Calu3 (cell line): ENCODE measurements at regions not wholly inside any gene's neighbourhood (a gene's known extent, or its start where the extent isn't known, plus 50 kb on each side); places are given as distances from the start of the nearest gene placed in this dataset.

Experiments
- BruUV-seq: library from RNA; stranded (reverse); fragments of 400-500 nt; replicated peaks from 2 replicates; lab custom pipeline; 2021; lab: Mats Ljungman, UMichigan
- CTCF ChIA-PET: fragments of 300-600 bp; sonication (Branson Sonifier 250); formaldehyde crosslinking; loops from one replicate; lab custom pipeline; 2022; ENCODE audit warnings: antibody characterized with exemption; lab: Charles Lee
- DNase-seq: peaks from one replicate; pipeline ENCODE4 v3.0.0; 2022
- H3K27ac Mint-ChIP-seq: one replicate; pipeline ENCODE4 v1.8.0; 2022; ENCODE audit warnings: mixed read lengths; ENCODE audit not compliant: unreplicated experiment
- H3K27me3 Mint-ChIP-seq: one replicate; pipeline ENCODE4 v1.8.0; 2022; ENCODE audit warnings: mixed read lengths; ENCODE audit not compliant: unreplicated experiment
- H3K36me3 Mint-ChIP-seq: one replicate; pipeline ENCODE4 v1.8.0; 2022; ENCODE audit warnings: mild to moderate bottlenecking, moderate library complexity, mixed read lengths; ENCODE audit not compliant: insufficient read depth, unreplicated experiment
- H3K4me1 Mint-ChIP-seq: one replicate; pipeline ENCODE4 v1.8.0; 2022; ENCODE audit warnings: mild to moderate bottlenecking, low read depth, mixed read lengths; ENCODE audit not compliant: unreplicated experiment
- H3K4me3 Mint-ChIP-seq: one replicate; pipeline ENCODE4 v1.8.0; 2022; ENCODE audit warnings: mild to moderate bottlenecking, low read depth, moderate library complexity, mixed read lengths; ENCODE audit not compliant: unreplicated experiment
- H3K9me3 Mint-ChIP-seq: one replicate; pipeline ENCODE4 v1.8.0; 2022; ENCODE audit warnings: low read depth, mixed read lengths; ENCODE audit not compliant: unreplicated experiment
- CTCF ChIP-seq: fragments of 200-600 bp; IDR thresholded peaks from one replicate; pipeline ENCODE4 v1.8.0; 2022; ENCODE audit warnings: antibody characterized with exemption; ENCODE audit not compliant: unreplicated experiment
- intact Hi-C: fragments of 100-400 bp; cut with micrococcal nuclease; formaldehyde crosslinking; loops from one replicate; pipeline ENCODE4 v1.10.0; 2022; ENCODE audit not compliant: unreplicated experiment

GRCh38 chr4:185909972-185910371 lies 98.0 kb upstream of the SORBS2 start:
- H3K27me3 Mint-ChIP-seq, result no peaks in the 10 kb centered on the region
- H3K27ac Mint-ChIP-seq, result no peak overlapping the region
- BruUV-seq, result no TSS peak
- CTCF ChIA-PET, result no interaction called here
- peaks cover 8% of the 10 kb centered on the region for H3K4me1 Mint-ChIP-seq
- intact Hi-C loops, result no loop called here
- TF ChIP-seq CTCF, result no peak
- H3K36me3 Mint-ChIP-seq, result no peaks in the 10 kb centered on the region
- no peaks in the 10 kb centered on the region for H3K9me3 Mint-ChIP-seq
- H3K4me3 Mint-ChIP-seq, result no peak overlapping the region
- DNase-seq, result no peak

- TF ChIP-seq CTCF, result no peak
- no peaks in the 10 kb centered on the region for H3K9me3 Mint-ChIP-seq
- CTCF ChIA-PET, result interaction anchor here (0.7 kb wide), 2 partner anchors 15 to 891 kb away, joined by 4 read pairs; no protein-coding TSS in a partner anchor
- intact Hi-C loops, result no loop called here
- H3K4me3 Mint-ChIP-seq, result no peak overlapping the region
- H3K4me1 Mint-ChIP-seq, result peaks cover 8% of the 10 kb centered on the region
- no peaks in the 10 kb centered on the region for H3K27me3 Mint-ChIP-seq
- no peak overlapping the region for H3K27ac Mint-ChIP-seq
- no peaks in the 10 kb centered on the region for H3K36me3 Mint-ChIP-seq
- no TSS peak for BruUV-seq
- DNase-seq, result no peak
Observed at GRCh38 chr4:185911556-185912064, 99.6 kb upstream of the SORBS2 start.

- intact Hi-C loops, result no loop called here
- no peak overlapping the region for H3K4me3 Mint-ChIP-seq
- H3K27me3 Mint-ChIP-seq, result no peaks in the 10 kb centered on the region
- peaks cover 8% of the 10 kb centered on the region for H3K4me1 Mint-ChIP-seq
- no peaks in the 10 kb centered on the region for H3K36me3 Mint-ChIP-seq
- DNase-seq, result no peak
- TF ChIP-seq CTCF, result no peak
- BruUV-seq, result no TSS peak
- H3K9me3 Mint-ChIP-seq, result no peaks in the 10 kb centered on the region
- CTCF ChIA-PET, result no interaction called here
- H3K27ac Mint-ChIP-seq, result no peak overlapping the region
Observed at GRCh38 chr4:185912779-185913178, 100.8 kb upstream of the SORBS2 start.

GRCh38 chr4:185914583-185915199 lies 102.7 kb upstream of the SORBS2 start:
- no peaks in the 10 kb centered on the region for H3K36me3 Mint-ChIP-seq
- CTCF ChIA-PET, result no interaction called here
- H3K4me3 Mint-ChIP-seq, result no peak overlapping the region
- H3K27ac Mint-ChIP-seq, result no peak overlapping the region
- no peak for DNase-seq
- H3K4me1 Mint-ChIP-seq, result peaks cover 8% of the 10 kb centered on the region
- no peaks in the 10 kb centered on the region for H3K9me3 Mint-ChIP-seq
- H3K27me3 Mint-ChIP-seq, result no peaks in the 10 kb centered on the region
- intact Hi-C loops, result no loop called here
- BruUV-seq, result no TSS peak
- no peak for TF ChIP-seq CTCF
